IMR-90 (cell line): ENCODE measurements at regions not wholly inside any gene's neighbourhood (a gene's known extent, or its start where the extent isn't known, plus 50 kb on each side); places are given as distances from the start of the nearest gene placed in this dataset.

Experiments
- ATAC-seq: fragments of 200-7000 bp; cut with Tn5 transposase; 2 replicates; pipeline ENCODE4 v1.9.1; 2020; ENCODE audit warnings: low read depth, mild to moderate bottlenecking, moderate library complexity
- BruUV-seq: library from RNA; stranded (reverse); fragments of 400-500 nt; replicated peaks from 2 replicates; lab custom pipeline; 2021; lab: Mats Ljungman, UMichigan
- CTCF ChIA-PET: fragments of 300-600 bp; formaldehyde crosslinking; extraction: SDS; loops from one replicate; lab custom pipeline; 2021; ENCODE audit warnings: antibody characterized with exemption; lab: Yijun Ruan, JAX
- POLR2A ChIA-PET: fragments of 300-600 bp; sonication (Branson Sonifier 250); formaldehyde crosslinking; loops from one replicate; lab custom pipeline; 2022; ENCODE audit warnings: antibody characterized with exemption; ENCODE audit not compliant: unreplicated experiment; lab: Charles Lee
- DNase-seq: peaks from one replicate; pipeline ENCODE4 v3.0.0; 2013
- H2AFZ ChIP-seq: replicated peaks from 2 replicates; pipeline ENCODE3; 2013; ENCODE audit warnings: low read length, mild to moderate bottlenecking; ENCODE audit not compliant: poor library complexity
- H2AK5ac ChIP-seq: 2 replicates; pipeline ENCODE4 v1.6.1; 2013; ENCODE audit warnings: low read depth, low read length, inconsistent platforms
- H2AK9ac ChIP-seq: replicated peaks from 2 replicates; pipeline ENCODE3; 2013; ENCODE audit warnings: mild to moderate bottlenecking, low read depth, low read length, moderate library complexity; ENCODE audit not compliant: poor library complexity
- H2BK120ac ChIP-seq: 2 replicates; pipeline ENCODE4 v1.6.1; 2013; ENCODE audit warnings: low read depth, low read length, inconsistent platforms
- H2BK15ac ChIP-seq: 3 replicates; pipeline ENCODE4 v1.6.1; 2013; ENCODE audit warnings: low read depth, low read length, inconsistent platforms
- H2BK20ac ChIP-seq: 2 replicates; pipeline ENCODE4 v1.6.1; 2013; ENCODE audit warnings: low read depth, mild to moderate bottlenecking, inconsistent platforms, low read length, moderate library complexity
- H2BK5ac ChIP-seq: 2 replicates; pipeline ENCODE4 v1.6.1; 2013; ENCODE audit warnings: mild to moderate bottlenecking, low read depth, low read length, inconsistent platforms; ENCODE audit not compliant: poor library complexity, severe bottlenecking
- H3K14ac ChIP-seq: replicated peaks from 2 replicates; pipeline ENCODE4 v1.6.1; 2013; ENCODE audit warnings: low read depth, low read length, inconsistent platforms
- H3K18ac ChIP-seq: 2 replicates; pipeline ENCODE4 v1.6.1; 2013; ENCODE audit warnings: low read depth, low read length, control low read depth
- H3K23ac ChIP-seq: 2 replicates; pipeline ENCODE4 v1.6.1; 2013; ENCODE audit warnings: low read depth, low read length, inconsistent platforms
- H3K27ac ChIP-seq: 2 replicates; pipeline ENCODE4 v1.5.1; 2013; ENCODE audit warnings: mild to moderate bottlenecking, control low read depth, low read length; ENCODE audit not compliant: insufficient read depth
- H3K27me3 ChIP-seq: 2 replicates; pipeline ENCODE4 v1.6.1; 2013; ENCODE audit warnings: low read length; ENCODE audit not compliant: control insufficient read depth, insufficient read depth
- H3K36me3 ChIP-seq: 2 replicates; pipeline ENCODE4 v1.6.1; 2013; ENCODE audit warnings: low read length, mixed read lengths; ENCODE audit not compliant: control insufficient read depth, insufficient read depth
- H3K4ac ChIP-seq: 2 replicates; pipeline ENCODE4 v1.6.1; 2013; ENCODE audit warnings: low read depth, low read length, inconsistent platforms
- H3K4me1 ChIP-seq: 2 replicates; pipeline ENCODE4 v1.6.1; 2013; ENCODE audit warnings: low read length, mixed read lengths; ENCODE audit not compliant: control insufficient read depth, insufficient read depth
- H3K4me2 ChIP-seq: 2 replicates; pipeline ENCODE4 v1.6.1; 2013; ENCODE audit warnings: low read depth, mild to moderate bottlenecking, control low read depth, low read length, moderate library complexity
- H3K4me3 ChIP-seq: 2 replicates; pipeline ENCODE4 v1.5.1; 2013; ENCODE audit warnings: low read depth, mild to moderate bottlenecking, control low read depth, low read length, moderate library complexity; ENCODE audit not compliant: insufficient read depth
- H3K56ac ChIP-seq: 2 replicates; pipeline ENCODE4 v1.6.1; 2013; ENCODE audit warnings: low read length, inconsistent platforms; ENCODE audit not compliant: insufficient read depth; ENCODE audit errors: extremely low read depth
- H3K79me1 ChIP-seq, 2 experiments: 2 replicates each; pipeline ENCODE4 v1.6.1; 2013; ENCODE audit warnings: low read length in 2 of 2, inconsistent platforms in 1 of 2, low read depth in 1 of 2
- H3K9ac ChIP-seq: 2 replicates; pipeline ENCODE4 v1.6.1; 2013; ENCODE audit warnings: low read depth, low read length, control low read depth
- H3K9me1 ChIP-seq: 2 replicates; pipeline ENCODE4 v1.6.1; 2013; ENCODE audit warnings: low read length, inconsistent platforms; ENCODE audit not compliant: insufficient read depth
- H3K9me3 ChIP-seq: 2 replicates; pipeline ENCODE4 v1.6.1; 2013; ENCODE audit warnings: low read length; ENCODE audit not compliant: control insufficient read depth, insufficient read depth
- H4K20me1 ChIP-seq: 2 replicates; pipeline ENCODE4 v1.6.1; 2013; ENCODE audit warnings: low read length, inconsistent platforms; ENCODE audit not compliant: insufficient read depth
- H4K5ac ChIP-seq: 2 replicates; pipeline ENCODE4 v1.6.1; 2013; ENCODE audit warnings: mild to moderate bottlenecking, low read depth, low read length, control low read depth
- H4K8ac ChIP-seq, 2 experiments: 2 replicates each; pipeline ENCODE4 v1.6.1; 2013; ENCODE audit warnings: low read depth in 2 of 2, low read length in 2 of 2, control low read depth in 1 of 2, inconsistent platforms in 1 of 2
- H4K91ac ChIP-seq: 2 replicates; pipeline ENCODE4 v1.6.1; 2013; ENCODE audit warnings: low read depth, low read length, inconsistent platforms; ENCODE audit not compliant: insufficient read depth
- BHLHE40 ChIP-seq: fragments of 150-350 bp; IDR thresholded peaks from 2 replicates; pipeline ENCODE4 v1.6.1; 2016; ENCODE audit warnings: mild to moderate bottlenecking, low read depth, low read length
- CEBPB ChIP-seq: IDR thresholded peaks from 2 replicates; pipeline ENCODE4 v1.6.1; 2012; ENCODE audit warnings: low read depth, low read length, improper control_type of control experiment
- CHD1 ChIP-seq: IDR thresholded peaks from 2 replicates; pipeline ENCODE4 v1.6.1; 2012; ENCODE audit warnings: low read depth, low read length, improper control_type of control experiment
- ELK1 ChIP-seq: fragments of 150-350 bp; IDR thresholded peaks from 2 replicates; pipeline ENCODE4 v1.6.1; 2016; ENCODE audit warnings: low read depth, mild to moderate bottlenecking, low read length, moderate library complexity, borderline replicate concordance
- FOS ChIP-seq: fragments of 150-350 bp; IDR thresholded peaks from 2 replicates; pipeline ENCODE4 v1.6.1; 2016; ENCODE audit warnings: low read depth, low read length
- MAFK ChIP-seq: IDR thresholded peaks from 2 replicates; pipeline ENCODE4 v1.6.1; 2012; ENCODE audit warnings: low read depth, low read length, improper control_type of control experiment
- MAZ ChIP-seq: IDR thresholded peaks from 2 replicates; pipeline ENCODE4 v1.6.1; 2012; ENCODE audit warnings: low read depth, mild to moderate bottlenecking, low read length, improper control_type of control experiment, moderate library complexity, borderline replicate concordance
- MXI1 ChIP-seq: IDR thresholded peaks from 2 replicates; pipeline ENCODE4 v1.6.1; 2012; ENCODE audit warnings: low read depth, mild to moderate bottlenecking, low read length, moderate library complexity, borderline replicate concordance
- NFE2L2 ChIP-seq: fragments of 150-350 bp; IDR thresholded peaks from 2 replicates; pipeline ENCODE4 v1.6.1; 2016; ENCODE audit warnings: low read depth, mild to moderate bottlenecking, low read length
- POLR2A ChIP-seq: IDR thresholded peaks from 2 replicates; pipeline ENCODE4 v1.6.1; 2012; ENCODE audit warnings: mild to moderate bottlenecking, low read depth, low read length
- RAD21 ChIP-seq: IDR thresholded peaks from 2 replicates; pipeline ENCODE4 v1.6.1; 2012; ENCODE audit warnings: low read length, improper control_type of control experiment
- RCOR1 ChIP-seq: IDR thresholded peaks from 2 replicates; pipeline ENCODE4 v1.6.1; 2012; ENCODE audit warnings: mild to moderate bottlenecking, low read length, improper control_type of control experiment; ENCODE audit not compliant: insufficient replicate concordance
- RFX5 ChIP-seq: IDR thresholded peaks from 2 replicates; pipeline ENCODE4 v1.8.0; 2012; ENCODE audit warnings: low read depth, mild to moderate bottlenecking, low read length, moderate library complexity
- SMC3 ChIP-seq: fragments of 150-350 bp; IDR thresholded peaks from 2 replicates; pipeline ENCODE4 v1.6.1; 2016; ENCODE audit warnings: low read depth, mild to moderate bottlenecking, antibody characterized with exemption, low read length, moderate library complexity
- WGBS, 2 experiments: methylation state at CpG; one replicate each; pipeline versions ENCODE4 v1.1.5 to v1.1.7; 2013; ENCODE audit warnings: missing lambda C conversion rate in 2 of 2; ENCODE audit not compliant: insufficient read length in 1 of 2; ENCODE audit errors: extremely low coverage in 2 of 2; 5-methylcytosine and 5-hydroxymethylcytosine counted together
- dilution Hi-C: fragments of 300-500 bp; cut with HindIII; formaldehyde crosslinking; loops from one replicate; pipeline ENCODE4 v1.14.3; 2018; ENCODE audit warnings: low sequenced_read_pairs; ENCODE audit not compliant: unreplicated experiment
- in situ Hi-C: fragments of 300-500 bp; cut with MboI; formaldehyde crosslinking; loops from 3 replicates; pipeline ENCODE4 v1.14.3; 2019; ENCODE audit warnings: low sequenced_read_pairs, inconsistent platforms, mixed read lengths
- intact Hi-C: fragments of 100-400 bp; cut with micrococcal nuclease; formaldehyde crosslinking; loops from 2 replicates; pipeline ENCODE4 v1.10.0; 2022
- TF ChIP-seq, protein P1 (sequence below): conservative IDR thresholded peaks from 2 replicates; pipeline ENCODE4 v1.5.1; 2012; ENCODE audit warnings: mild to moderate bottlenecking, low read depth, low read length, improper control_type of control experiment

- H4K20me1 ChIP-seq, result no peaks in the 10 kb centered on the region
- H2BK5ac ChIP-seq, result no peak overlapping the region
- no peak overlapping the region for H3K4me3 ChIP-seq
- no peaks in the 10 kb centered on the region for H3K4me1 ChIP-seq
- no peak overlapping the region for H3K4me2 ChIP-seq
- no peak overlapping the region for H2AK5ac ChIP-seq
- no peaks in the 10 kb centered on the region for H3K27me3 ChIP-seq
- WGBS, 2 experiments, result no CpG with 5 or more reads among the region's 2 CpGs
- H2AFZ ChIP-seq, result no peak overlapping the region
- H3K27ac ChIP-seq, result no peak overlapping the region
- no peak overlapping the region for H4K5ac ChIP-seq
- H3K9me1 ChIP-seq, result no peaks in the 10 kb centered on the region
- H3K14ac ChIP-seq, result no peak overlapping the region
- no peak overlapping the region for H4K91ac ChIP-seq
- H4K8ac ChIP-seq, result no peak overlapping the region
- H3K23ac ChIP-seq, result no peak overlapping the region
- DNase-seq (no peak), ATAC-seq (no peak)
- H3K9me3 ChIP-seq, result no peaks in the 10 kb centered on the region
- H3K79me1 ChIP-seq, result no peaks in the 10 kb centered on the region
- intact Hi-C loops (no loop called here), dilution Hi-C loops (no loop called here), in situ Hi-C loops (no loop called here)
- H3K4ac ChIP-seq, result no peak overlapping the region
- H2BK120ac ChIP-seq, result no peak overlapping the region
- no peak overlapping the region for H2BK20ac ChIP-seq
- H3K18ac ChIP-seq, result no peak overlapping the region
- CTCF ChIA-PET, result no interaction called here
- BruUV-seq, result no TSS peak
- H2BK15ac ChIP-seq, result no peak overlapping the region
- no peak overlapping the region for H2AK9ac ChIP-seq
- no peaks in the 10 kb centered on the region for H3K36me3 ChIP-seq
- TF ChIP-seq RFX5, result no peak
- no peak for TF ChIP-seq MXI1
- no peak for TF ChIP-seq RCOR1
- TF ChIP-seq POLR2A, result no peak
- TF ChIP-seq ELK1, result no peak
- no peak for TF ChIP-seq SMC3
- no peak for TF ChIP-seq FOS
- TF ChIP-seq MAZ, result no peak
- TF ChIP-seq BHLHE40, result no peak
- TF ChIP-seq RAD21, result no peak
- no peak for TF ChIP-seq NFE2L2
- TF ChIP-seq MAFK, result no peak
- TF ChIP-seq, protein P1, sequence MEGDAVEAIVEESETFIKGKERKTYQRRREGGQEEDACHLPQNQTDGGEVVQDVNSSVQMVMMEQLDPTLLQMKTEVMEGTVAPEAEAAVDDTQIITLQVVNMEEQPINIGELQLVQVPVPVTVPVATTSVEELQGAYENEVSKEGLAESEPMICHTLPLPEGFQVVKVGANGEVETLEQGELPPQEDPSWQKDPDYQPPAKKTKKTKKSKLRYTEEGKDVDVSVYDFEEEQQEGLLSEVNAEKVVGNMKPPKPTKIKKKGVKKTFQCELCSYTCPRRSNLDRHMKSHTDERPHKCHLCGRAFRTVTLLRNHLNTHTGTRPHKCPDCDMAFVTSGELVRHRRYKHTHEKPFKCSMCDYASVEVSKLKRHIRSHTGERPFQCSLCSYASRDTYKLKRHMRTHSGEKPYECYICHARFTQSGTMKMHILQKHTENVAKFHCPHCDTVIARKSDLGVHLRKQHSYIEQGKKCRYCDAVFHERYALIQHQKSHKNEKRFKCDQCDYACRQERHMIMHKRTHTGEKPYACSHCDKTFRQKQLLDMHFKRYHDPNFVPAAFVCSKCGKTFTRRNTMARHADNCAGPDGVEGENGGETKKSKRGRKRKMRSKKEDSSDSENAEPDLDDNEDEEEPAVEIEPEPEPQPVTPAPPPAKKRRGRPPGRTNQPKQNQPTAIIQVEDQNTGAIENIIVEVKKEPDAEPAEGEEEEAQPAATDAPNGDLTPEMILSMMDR, result no peak
- TF ChIP-seq CEBPB, result no peak
- TF ChIP-seq CHD1, result no peak
- POLR2A ChIA-PET, result no interaction called here
- no peak overlapping the region for H3K56ac ChIP-seq
- no peak overlapping the region for H3K9ac ChIP-seq
Observed at GRCh38 chr1:238628110-238628509, 737.4 kb upstream of the ZP4 start.
